Ecto neural progenitor cell (in vitro differentiated cells): ENCODE measurements at regions not wholly inside any gene's neighbourhood (a gene's known extent, or its start where the extent isn't known, plus 50 kb on each side); places are given as distances from the start of the nearest gene placed in this dataset.
"Not testable (repeated sequence)": the region's sequence is repeated elsewhere in the genome, so short reads cannot be mapped to it uniquely, and the experiment has no call there.

Source experiments
- DNase-seq: peaks from one replicate; pipeline ENCODE4 v3.0.0-alpha.2; 2018; ENCODE audit warnings: low spot score

- DNase-seq = no peak
Observed at GRCh38 chr6:82795940-82796339, 269.7 kb downstream of the UBE3D start.

- DNase-seq = no peak
Observed at GRCh38 chr6:82801083-82801482, 264.6 kb downstream of the UBE3D start.

GRCh38 chr6:82816243-82816642 lies 249.4 kb downstream of the UBE3D start:
- DNase-seq = not testable (repeated sequence)

- no peak for DNase-seq
Observed at GRCh38 chr6:82818727-82819126, 246.9 kb downstream of the UBE3D start.

GRCh38 chr6:82823361-82823760 lies 242.3 kb downstream of the UBE3D start:
- no peak for DNase-seq

- no peak for DNase-seq
Observed at GRCh38 chr6:82832811-82833210, 232.8 kb downstream of the UBE3D start.

- DNase-seq = no peak
Observed at GRCh38 chr6:82833481-82833880, 232.2 kb downstream of the UBE3D start.

GRCh38 chr6:82836022-82836575 lies 229.5 kb downstream of the UBE3D start:
- no peak for DNase-seq

GRCh38 chr6:82840571-82840970 lies 225.1 kb downstream of the UBE3D start:
- no peak for DNase-seq

- no peak for DNase-seq
Observed at GRCh38 chr6:82841309-82841708, 224.3 kb downstream of the UBE3D start.
